HG02973 (cell line): ENCODE measurements at regions not wholly inside any gene's neighbourhood (a gene's known extent, or its start where the extent isn't known, plus 50 kb on each side); places are given as distances from the start of the nearest gene placed in this dataset.

ENCODE experiments used
- ATAC-seq: cut with Tn5 transposase; IDR thresholded peaks from one replicate; pipeline ENCODE4 v1.9.1; 2021; ENCODE audit warnings: moderate library complexity; ENCODE audit not compliant: unreplicated experiment

- ATAC-seq: no peak
Measured at GRCh38 chrY:19365321-19365720, 379.2 kb downstream of the KDM5D start.

GRCh38 chrY:19357249-19357648, 387.3 kb downstream of the KDM5D start:
- peak; percentile 76 for ATAC-seq

- peak; percentile 83 for ATAC-seq
Measured at GRCh38 chrY:19356735-19357134, 387.8 kb downstream of the KDM5D start.

GRCh38 chrY:19354857-19355173, 389.7 kb downstream of the KDM5D start:
- ATAC-seq: no peak

GRCh38 chrY:19354061-19354856, 390.3 kb downstream of the KDM5D start:
- no peak for ATAC-seq

- ATAC-seq: no peak
Measured at GRCh38 chrY:19351616-19352015, 392.9 kb downstream of the KDM5D start.

- ATAC-seq: no peak
Measured at GRCh38 chrY:19321701-19322100, 422.8 kb downstream of the KDM5D start.

GRCh38 chrY:19319135-19319534, 425.4 kb downstream of the KDM5D start:
- no peak for ATAC-seq

- ATAC-seq: no peak
Measured at GRCh38 chrY:19317271-19317987, 427.1 kb downstream of the KDM5D start.

GRCh38 chrY:19307627-19308026, 436.9 kb downstream of the KDM5D start:
- no peak for ATAC-seq

GRCh38 chrY:19303136-19303535, 441.4 kb downstream of the KDM5D start:
- no peak for ATAC-seq

- no peak for ATAC-seq
Measured at GRCh38 chrY:19290925-19291324, 453.6 kb downstream of the KDM5D start.

GRCh38 chrY:19274076-19274475, 470.4 kb downstream of the KDM5D start:
- no peak for ATAC-seq

GRCh38 chrY:19268331-19268730, 476.2 kb downstream of the KDM5D start:
- no peak for ATAC-seq

- ATAC-seq: no peak
Measured at GRCh38 chrY:19265404-19265803, 479.1 kb downstream of the KDM5D start.

- no peak for ATAC-seq
Measured at GRCh38 chrY:19262310-19262709, 482.2 kb downstream of the KDM5D start.

- no peak for ATAC-seq
Measured at GRCh38 chrY:19232276-19232994, 458.9 kb upstream of the HSFY2 start.

- ATAC-seq: no peak
Measured at GRCh38 chrY:19220784-19221183, 447.2 kb upstream of the HSFY2 start.

- no peak for ATAC-seq
Measured at GRCh38 chrY:19208915-19209314, 435.4 kb upstream of the HSFY2 start.

GRCh38 chrY:19207048-19207447, 433.5 kb upstream of the HSFY2 start:
- ATAC-seq: no peak

GRCh38 chrY:19180824-19181223, 407.3 kb upstream of the HSFY2 start:
- ATAC-seq: no peak

GRCh38 chrY:19168202-19168565, 394.6 kb upstream of the HSFY2 start:
- no peak for ATAC-seq
